ENCODE measurements at regions not wholly inside any gene's neighbourhood (a gene's known extent, or its start where the extent isn't known, plus 50 kb on each side); places are given as distances from the start of the nearest gene placed in this dataset.
"Not testable (repeated sequence)": the region's sequence is repeated elsewhere in the genome, so short reads cannot be mapped to it uniquely, and the experiment has no call there.

GRCh38 chr6:26749126-26749758 is 89.7 kb upstream of the ZNF322 start:
- not testable (repeated sequence) for TF ChIP-seq CTCF, POLR2A (IDR thresholded peaks at IDR 0.05)

Data from body of pancreas (tissue), 4 donors.